ENCODE measurements at regions not wholly inside any gene's neighbourhood (a gene's known extent, or its start where the extent isn't known, plus 50 kb on each side); places are given as distances from the start of the nearest gene placed in this dataset.
"Not testable (repeated sequence)": the region's sequence is repeated elsewhere in the genome, so short reads cannot be mapped to it uniquely, and the experiment has no call there.

GRCh38 chr1:146314449-146315246 lies 85.8 kb upstream of the NOTCH2NLA start:
- not testable (repeated sequence) for DNase-seq

DNA sequence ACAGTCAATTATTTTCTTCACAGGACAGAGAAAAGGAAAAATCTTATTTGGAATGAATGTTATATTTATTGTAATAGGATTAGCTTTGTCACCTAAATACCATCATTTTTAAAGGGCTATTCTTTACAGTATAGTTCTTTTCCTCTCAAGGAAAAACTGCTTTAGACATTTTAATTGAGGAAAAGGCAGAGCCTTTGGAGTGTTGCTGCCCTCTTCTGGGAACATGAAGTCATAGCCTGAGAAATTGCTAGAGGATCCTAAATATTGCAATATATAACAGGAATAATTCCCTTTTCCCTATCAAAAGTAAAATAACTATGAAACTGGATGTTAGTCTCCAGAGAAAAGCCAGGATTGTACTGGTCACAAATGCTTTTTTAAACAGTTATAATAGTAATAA lies 81.8 kb upstream of the NOTCH2NLA start:
- DNase-seq: not testable (repeated sequence)

- not testable (repeated sequence) for DNase-seq
Observed at GRCh38 chr1:146309427-146309826, 80.6 kb upstream of the NOTCH2NLA start.

DNA sequence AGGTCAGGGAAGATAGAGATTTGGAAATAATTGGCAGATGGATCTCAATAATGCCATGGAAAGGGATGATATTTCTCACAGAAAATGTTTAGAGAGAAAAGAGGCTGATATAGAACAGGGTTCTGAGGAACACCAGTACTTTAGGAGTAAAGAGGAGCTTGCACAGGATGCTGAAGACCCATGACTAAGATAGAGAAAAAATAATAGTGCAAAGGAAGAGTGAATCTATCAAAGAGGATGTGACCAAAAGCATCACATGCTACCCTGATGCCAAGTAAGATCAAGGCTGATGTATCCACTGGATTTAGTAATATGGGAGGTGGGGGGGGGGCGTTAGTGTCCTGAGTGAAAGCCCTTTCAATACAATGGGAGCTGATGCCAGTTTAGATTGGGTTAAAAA lies 80.1 kb upstream of the NOTCH2NLA start:
- DNase-seq: not testable (repeated sequence)

- not testable (repeated sequence) for DNase-seq
Observed at GRCh38 chr1:146308152-146308551, 79.3 kb upstream of the NOTCH2NLA start.

DNA sequence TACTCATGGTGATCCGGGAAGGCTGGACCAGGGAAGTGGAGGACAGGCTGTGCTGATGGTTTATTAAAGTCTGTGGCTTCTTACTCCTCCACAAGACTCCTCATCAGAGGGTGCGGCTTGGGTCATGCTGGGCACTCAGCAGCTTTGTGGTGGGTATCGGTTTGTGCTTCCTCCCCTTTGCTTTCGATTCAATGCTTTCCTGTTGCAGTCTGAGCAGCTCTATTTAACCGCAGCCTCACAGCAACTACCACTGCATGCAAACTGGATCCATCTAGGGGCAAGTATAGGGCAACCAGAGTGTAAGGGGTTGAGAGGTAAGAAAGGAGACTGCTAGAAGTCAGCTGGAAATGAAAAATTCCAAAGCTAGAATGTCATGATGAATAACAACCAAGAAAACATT lies 78.8 kb upstream of the NOTCH2NLA start:
- not testable (repeated sequence) for DNase-seq

DNA sequence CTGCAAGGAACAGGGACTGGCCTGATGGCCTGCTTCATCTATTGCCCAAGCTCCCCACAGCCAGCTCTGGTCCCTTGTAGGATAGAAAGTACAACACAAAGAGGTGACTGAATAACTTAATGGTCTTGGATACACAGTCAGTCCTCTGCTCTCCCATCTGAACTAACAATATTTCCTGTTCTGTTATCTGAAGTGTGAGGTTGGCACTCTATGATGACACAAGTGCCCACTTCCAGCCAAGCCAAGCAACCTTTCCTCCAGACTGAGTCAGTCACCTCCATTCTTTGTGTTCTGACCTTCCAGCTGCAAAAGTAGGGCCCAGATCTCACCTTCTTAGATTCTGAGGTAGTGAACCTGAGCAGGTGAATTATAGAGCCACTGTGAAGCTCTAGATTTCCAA lies 77.8 kb upstream of the NOTCH2NLA start:
- DNase-seq: not testable (repeated sequence)

- not testable (repeated sequence) for DNase-seq
Observed at GRCh38 chr1:146305442-146305841, 76.6 kb upstream of the NOTCH2NLA start.

DNA sequence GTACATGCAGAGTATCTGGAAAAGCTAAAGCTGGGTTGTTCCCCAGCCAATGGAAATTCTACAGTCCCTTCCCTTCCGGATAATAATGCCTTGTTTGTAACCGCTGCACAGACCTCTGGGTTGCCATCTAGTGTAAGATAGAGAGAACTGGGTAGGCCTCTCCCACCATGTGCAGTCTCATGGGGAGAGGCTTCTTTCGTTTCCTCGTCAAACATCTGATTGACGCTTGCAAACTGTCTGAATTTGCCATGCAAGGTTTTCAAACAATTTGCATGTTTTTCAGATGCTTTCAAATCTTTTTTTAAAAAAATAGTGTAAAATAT lies 69.7 kb upstream of the NOTCH2NLA start:
- DNase-seq: not testable (repeated sequence)

DNA sequence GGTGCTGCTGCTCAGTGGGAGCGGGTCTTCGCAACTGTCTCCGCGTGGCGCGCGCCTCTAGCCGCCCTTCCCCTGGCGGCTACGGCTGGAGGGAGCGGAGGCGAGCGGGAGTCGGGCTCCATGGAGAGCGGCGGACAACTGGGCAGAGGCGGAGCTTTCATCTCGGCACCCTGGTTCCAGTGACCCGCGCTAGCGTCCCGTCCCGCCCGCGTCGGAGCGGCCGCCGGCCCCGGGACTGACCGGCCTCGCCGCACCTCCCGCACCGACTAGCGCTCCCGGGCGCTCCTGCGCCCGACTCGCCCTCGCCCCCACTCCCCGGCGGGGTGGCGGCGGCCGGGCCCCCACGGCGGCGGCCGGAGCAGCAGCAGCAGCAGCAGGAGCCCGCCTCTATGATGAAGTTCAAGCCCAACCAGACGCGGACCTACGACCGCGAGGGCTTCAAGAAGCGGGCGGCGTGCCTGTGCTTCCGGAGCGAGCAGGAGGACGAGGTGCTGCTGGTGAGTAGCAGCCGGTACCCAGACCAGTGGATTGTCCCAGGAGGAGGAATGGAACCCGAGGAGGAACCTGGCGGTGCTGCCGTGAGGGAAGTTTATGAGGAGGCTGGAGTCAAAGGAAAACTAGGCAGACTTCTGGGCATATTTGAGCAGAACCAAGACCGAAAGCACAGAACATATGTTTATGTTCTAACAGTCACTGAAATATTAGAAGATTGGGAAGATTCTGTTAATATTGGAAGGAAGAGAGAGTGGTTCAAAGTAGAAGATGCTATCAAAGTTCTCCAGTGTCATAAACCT lies 69.2 kb upstream of the NOTCH2NLA start:
- DNase-seq: not testable (repeated sequence)

DNA sequence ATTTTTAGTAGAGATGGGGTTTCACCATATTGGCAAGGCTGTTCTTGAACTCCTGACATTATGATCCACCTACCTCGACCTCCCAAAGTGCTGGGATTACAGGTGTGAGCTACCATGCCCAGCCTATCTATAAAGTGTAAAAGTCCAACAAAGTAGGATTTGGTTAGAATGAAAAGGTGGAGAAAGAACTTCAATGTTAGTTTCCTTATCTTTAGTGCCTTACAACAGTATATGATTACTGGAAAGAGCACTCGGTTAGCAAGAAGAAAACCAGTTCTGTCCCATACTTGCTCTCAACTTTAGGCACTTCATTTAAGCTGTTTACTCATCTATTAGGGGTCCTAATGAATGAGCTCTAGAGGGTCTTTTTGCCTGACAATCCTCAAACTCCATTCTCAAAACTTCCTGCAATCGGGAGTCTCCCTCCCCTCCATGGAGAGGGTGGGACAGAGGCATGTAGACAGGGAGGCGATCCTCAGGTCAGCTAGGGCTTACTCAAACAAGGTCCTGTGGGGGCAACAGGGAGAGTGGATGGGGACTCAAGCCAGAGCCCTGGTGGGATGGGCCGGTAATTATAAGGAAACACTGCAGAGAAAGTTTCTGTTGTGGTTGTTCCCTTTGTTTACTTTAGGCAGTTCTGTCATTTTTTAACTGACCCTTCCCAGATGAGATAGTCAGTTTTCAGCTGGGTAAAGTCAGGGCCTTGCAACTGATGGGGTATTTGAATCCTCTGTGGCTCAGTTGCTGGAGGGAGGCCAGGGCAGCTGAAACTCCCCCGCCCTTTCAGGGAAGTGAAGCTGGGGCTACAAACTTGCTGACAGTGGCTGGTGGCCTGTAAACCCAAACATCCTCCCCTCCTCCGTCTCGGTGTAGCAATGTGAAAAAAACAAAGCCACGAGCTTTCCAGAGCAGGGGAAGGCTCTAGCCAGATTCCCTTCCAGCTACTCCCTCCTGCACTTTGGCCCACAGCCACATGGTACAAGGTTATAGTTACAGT lies 64.4 kb upstream of the NOTCH2NLA start:
- DNase-seq: not testable (repeated sequence)

DNA sequence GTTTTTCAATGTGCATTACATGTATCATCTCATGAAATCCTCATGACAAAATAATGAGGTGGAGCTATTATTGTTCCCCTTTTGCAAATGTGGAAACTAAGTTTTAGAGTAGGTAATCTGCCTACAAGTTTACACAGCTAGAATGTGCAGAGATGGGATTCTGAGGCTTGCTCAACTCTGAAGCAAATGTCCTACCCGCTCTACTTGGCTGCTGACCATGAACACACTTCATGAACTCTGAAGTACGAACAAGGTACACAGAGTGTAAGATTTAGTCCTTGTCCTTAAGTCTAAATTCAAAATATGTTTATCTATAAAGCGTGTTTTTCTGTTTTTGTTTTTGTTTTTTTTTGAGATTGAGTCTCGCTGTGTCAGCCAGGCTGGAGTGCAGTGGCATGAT lies 63.6 kb upstream of the NOTCH2NLA start:
- not testable (repeated sequence) for DNase-seq

DNA sequence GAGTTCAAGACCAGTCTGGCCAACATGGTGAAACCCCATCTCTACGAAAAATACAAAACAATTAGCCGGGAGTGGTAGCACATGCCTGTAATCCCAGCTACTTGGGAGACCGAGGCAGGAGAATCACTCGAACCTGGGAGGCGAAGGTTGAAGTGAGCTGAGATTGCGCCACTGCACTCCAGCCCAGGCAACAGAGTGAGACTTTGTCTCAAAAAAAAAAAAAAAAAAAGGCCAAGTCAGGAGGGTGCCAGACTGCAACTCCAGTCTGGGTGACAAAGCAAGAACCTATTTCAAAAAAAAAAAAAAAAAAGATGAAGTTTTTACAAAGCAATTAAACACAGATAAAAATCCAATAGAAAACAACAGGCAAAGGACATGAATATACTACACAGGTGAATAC lies 59.1 kb upstream of the NOTCH2NLA start:
- not testable (repeated sequence) for DNase-seq

GRCh38 chr1:146284760-146285159 lies 55.9 kb upstream of the NOTCH2NLA start:
- DNase-seq: not testable (repeated sequence)

DNA sequence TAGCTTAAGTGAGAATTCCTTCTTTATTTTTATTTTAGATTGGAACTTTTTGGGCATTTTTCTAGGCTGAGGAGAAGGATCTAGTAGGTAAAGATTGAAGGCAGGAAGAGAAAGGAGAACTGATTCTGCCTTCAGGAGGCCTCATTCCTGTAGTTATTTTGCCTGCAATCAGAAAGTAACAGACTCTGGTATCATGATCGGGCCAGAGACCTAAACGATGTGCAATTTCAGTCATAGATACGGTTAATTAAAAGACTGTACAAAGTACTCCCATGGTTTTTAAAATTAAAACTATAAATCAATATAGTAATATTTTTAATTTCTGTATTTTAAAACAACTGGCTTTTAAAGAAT lies 54.7 kb upstream of the NOTCH2NLA start:
- DNase-seq: not testable (repeated sequence)

- not testable (repeated sequence) for DNase-seq
Observed at GRCh38 chr1:146282807-146283526, 54.1 kb upstream of the NOTCH2NLA start.

DNA sequence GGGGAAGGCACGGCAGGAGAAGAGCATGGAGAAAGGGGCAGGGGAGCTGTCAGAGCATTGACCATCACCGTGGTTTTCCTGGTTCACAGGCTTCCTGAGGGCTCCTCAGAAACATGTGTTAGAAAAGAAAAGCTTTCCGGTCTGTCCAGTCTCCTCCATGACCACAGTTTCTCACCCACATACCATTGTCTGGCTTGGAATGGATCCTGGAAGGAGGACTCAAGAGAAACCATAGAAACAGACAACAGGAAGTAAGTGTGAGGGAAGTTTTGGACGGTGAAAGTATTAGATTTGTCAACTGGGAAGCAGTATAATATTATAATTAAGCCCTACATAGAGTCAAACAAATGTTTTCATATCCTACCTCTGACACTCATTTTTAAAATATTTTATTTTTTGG lies 52.7 kb upstream of the NOTCH2NLA start:
- DNase-seq: not testable (repeated sequence)

DNA sequence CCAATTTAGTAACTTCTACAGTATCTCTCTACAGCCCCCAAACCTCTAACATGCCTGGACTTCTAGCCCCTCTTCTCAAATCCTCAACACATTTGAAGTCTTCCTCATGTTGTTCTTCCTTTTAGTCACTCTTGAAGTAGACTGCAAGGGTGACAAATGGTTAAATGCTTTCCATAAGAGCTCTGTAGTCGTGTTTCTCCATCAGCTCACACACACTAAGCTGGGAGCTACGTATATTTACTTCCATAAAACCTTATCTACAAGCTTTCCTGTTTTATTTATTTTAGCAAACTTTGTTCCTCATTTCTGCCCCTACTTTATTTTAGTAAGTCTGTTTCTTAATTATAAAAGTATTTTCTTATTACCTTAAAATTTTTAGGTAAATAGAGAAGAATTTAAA lies 49.9 kb upstream of the NOTCH2NLA start:
- DNase-seq: not testable (repeated sequence)

Data from NCI-H1105 (cell line).